ENCODE measurements at regions not wholly inside any gene's neighbourhood (a gene's known extent, or its start where the extent isn't known, plus 50 kb on each side); places are given as distances from the start of the nearest gene placed in this dataset.
"Not testable (repeated sequence)": the region's sequence is repeated elsewhere in the genome, so short reads cannot be mapped to it uniquely, and the experiment has no call there.

DNA sequence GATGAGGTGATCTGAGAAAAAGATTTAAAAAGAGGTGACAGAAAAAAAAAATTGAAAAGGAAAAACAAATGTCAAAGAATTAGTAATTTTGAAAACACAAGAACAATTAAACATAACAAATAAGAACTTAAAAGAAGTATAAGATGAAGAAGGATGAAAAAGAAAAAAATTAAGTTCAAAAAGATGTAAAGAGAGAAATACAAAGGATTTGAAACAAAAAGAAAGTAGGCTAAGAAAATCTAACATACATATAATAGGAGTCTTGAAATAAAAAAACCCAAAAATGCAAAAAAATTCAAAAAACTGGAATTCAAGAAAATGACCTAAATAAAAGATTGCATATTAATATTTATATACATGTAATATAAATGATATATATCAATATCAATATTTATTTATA lies 949.2 kb downstream of the MCTP2 start:
- no peak for DNase-seq (ENCODE audit: low read depth)

DNA sequence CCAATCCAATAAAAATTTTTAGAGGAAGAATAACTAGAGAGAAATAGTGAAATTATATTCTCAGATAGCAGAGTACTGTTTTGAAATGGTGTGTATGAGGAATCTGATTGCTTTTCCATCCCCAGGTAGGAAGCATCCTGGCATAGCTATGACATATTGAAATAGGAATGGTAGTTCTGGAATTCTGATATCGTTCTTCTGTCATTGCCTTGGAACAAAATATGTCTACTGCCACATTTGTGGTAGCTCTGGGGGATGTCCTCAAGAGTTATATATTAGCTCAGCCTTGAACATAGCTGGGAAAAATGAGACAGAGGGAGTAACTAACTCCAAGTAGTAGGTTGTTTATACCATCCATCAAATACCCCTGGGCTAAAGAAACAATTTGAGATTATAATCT lies 950.7 kb downstream of the MCTP2 start:
- no peak for DNase-seq (ENCODE audit: low read depth)

DNA sequence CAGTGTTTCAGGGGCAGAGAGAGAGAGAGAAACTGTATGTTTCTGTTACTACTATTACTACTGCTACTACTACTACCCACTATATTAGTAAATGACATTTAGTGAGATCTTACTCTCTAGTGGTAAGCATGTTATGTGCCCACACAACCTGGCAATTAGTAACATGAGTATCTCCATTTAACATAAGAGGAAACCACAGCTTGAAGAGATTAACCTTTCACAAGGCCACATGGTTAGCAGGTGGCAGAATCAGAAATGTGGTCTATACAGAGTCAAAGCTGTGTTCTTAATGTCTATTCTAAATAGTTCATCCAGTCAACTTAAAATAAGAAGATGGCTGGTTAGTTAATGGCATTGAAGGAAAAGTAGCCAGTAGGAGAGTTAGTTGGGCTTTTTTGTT lies 961.6 kb downstream of the MCTP2 start:
- no peak for DNase-seq (ENCODE audit: low read depth)

DNA sequence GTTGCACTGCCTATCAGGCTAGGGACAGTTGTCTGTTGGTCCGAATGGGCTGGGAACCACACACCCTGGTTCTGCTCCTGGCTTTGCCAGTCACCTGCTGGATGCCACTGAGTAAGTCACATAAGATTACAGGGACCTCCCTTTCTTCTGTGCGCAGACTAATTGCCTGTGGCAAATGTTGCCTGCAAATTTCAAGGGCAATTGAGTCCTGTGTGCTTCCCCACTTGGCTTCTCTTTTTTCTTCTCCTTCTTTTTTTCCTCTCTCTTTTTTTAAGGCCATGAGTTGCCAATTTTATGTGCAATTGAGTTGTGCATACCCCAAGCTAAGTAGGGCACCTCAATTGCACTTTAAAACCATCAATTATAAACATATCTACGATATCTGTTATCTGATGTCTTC lies 963.4 kb downstream of the MCTP2 start:
- no peak for DNase-seq (ENCODE audit: low read depth)

DNA sequence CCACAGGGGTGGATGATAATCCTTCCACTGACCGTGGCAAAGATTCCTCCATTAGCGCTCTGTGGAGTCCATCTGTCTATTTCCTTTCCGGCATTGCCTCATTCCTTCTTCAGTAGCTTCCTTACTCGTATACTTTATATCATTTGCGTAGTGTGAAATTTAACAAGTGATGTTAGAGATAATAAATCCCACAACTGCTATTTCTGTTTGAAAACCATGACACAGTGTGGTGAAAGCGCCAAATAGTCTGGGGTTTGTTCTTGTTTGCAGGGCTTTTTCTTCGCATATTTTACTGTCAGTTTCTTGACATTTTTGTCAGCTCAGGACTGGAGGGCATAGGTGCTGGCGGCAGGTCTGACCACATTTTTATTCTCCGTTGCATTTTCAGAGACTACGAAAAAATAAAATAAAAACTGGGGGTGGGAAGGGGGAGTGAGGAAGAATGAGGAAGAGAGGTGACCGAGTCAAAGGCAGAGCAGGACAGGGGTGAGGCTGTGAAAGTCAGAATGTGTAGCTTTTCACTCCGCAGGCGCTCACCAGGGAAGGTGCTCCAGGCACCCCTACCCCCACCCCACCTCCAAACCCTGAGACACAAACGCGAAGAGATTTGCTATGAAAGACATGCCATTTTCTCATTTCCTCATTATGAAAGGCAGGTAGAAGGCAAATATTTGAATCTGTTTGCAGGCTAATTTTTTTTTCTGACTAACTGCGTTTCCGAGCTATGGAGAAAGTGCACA lies 965.0 kb downstream of the MCTP2 start:
- DNase-seq (ENCODE audit: low read depth) = no peak

DNA sequence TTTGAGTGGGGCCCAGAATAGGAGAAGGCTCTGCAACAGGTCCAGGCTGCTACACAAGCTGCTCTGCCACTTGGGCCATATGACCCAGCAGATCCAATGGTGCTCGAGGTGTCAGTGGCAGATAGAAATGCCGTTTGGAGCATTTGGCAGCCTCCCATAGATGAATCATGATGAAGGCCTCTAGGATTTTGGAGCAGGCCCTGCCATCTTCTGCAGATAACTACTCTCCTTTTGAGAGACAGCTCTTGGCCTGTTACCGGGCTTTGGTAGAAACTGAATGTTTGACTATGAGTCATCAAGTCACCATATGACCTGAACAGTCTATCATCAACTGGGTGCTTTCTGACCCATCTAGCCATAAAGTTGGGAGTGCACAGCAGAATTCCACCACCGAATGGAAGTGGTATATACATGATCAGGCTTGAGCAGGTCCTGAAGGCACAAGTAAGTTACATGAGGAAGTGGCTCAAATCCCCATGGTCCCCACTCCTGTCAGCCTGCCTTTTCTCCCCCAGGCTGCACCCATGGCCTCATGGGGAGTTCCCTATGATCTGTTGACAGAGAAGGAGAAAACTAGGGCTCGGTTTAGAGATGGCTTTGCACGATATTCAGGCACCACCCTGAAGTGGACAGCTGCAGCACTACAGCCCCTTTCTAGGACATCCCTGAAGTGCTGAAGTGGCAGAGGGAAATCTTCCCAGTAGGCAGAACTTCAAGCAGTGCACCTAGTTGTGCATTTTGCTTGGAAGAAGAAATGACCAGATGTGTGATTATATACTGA lies 971.4 kb downstream of the MCTP2 start:
- no peak for DNase-seq (ENCODE audit: low read depth)

DNA sequence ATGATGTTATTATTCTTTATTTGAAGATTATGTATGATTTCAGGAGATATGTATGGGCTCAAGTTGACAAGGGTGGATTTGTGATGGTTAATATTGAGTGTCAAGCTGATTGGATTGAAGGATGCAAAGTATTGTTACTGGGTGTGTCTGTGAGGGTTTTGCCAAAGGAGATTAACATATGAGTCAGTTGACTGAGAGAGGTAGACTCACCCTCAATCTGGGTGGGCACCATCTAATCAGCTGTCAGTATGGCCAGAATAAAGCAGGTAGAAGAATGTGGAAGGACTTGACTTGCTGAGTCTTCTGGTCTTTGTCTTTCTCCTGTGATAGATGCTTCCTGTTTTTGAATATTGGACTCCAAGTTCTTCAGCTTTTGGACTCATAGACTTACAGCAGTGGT lies 973.7 kb downstream of the MCTP2 start:
- no peak for DNase-seq (ENCODE audit: low read depth)

DNA sequence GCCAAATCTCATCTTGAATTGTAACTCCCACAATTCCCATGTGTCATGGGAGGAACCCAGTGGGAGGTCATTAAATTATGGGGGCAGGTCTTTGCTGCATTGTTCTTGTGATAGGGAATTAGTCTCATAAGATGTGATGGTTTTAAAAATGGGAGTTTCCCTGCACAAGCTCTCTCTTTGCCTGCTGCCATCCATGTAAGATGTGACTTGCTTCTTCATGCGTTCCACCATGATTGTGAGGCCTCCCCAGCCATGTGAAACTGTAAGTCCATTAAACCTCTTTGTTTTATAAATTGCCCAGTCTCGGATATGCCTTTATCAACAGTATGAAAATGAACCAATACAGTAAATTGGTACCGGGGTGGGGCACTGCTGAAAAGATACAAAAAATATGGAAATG lies 974.5 kb downstream of the MCTP2 start:
- DNase-seq (ENCODE audit: low read depth) = not testable (repeated sequence)

DNA sequence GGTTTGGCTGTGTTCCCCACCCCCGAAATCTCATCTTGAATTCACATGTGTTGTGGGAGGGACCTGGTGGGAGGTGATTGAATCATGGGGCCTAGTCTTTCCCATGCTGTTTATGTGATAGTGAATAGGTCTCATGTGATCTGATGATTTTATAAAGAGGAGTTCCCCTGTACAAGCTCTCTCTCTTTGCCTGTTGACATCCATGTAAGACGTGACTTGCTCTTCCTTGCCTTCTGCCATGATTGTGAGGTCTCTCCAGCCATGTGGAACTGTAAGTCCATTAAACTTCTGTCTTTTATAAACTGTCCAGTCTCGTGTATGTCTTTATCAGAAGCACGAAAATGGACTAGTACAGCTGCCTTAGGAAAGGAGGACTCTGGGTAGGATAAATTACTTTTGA lies 976.7 kb downstream of the MCTP2 start:
- no peak for DNase-seq (ENCODE audit: low read depth)

DNA sequence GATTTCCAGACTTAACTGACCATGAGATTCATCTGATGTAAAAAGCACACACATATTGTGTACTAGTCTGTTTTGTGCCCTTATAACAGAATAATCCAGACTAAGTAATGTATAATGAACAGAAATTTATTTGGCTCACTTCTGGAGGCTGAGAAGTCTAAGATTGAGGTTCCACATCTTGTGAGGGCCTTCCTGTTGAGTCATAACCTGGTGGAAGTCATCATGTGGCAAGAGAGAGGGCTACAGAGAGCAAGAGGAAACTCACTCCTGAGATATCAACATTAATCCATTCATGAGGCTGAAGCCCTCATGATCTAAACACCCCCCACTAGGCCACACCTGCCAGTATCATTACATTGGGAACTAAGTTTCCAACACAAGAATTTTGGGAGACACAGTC lies 977.6 kb downstream of the MCTP2 start:
- DNase-seq (ENCODE audit: low read depth) = no peak

DNA sequence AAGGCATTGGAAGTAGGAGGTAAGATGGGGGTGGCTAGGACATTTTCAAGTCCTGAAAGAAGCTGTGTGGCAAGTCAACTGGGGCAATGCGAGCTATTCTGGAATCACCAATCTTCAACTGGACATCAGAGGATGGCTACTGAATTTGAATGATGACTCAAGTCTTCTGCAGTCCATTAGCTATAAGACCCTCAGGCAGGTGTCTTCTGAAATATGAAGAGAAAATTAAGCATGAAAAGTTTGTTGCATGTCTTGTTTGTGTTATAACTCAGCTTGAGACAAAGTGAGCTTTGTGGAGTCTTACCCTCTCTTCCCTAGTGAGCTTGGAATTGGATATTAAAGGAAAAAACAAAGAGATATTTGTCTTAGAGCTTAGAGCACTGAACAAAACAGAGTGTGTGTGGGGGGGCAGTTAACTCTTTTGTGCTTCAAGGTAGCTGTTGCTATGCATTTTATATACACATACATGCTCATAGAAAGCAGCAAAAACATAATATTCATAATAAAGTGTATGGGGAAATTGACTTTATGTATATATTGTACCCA lies 979.1 kb downstream of the MCTP2 start:
- no peak for DNase-seq (ENCODE audit: low read depth)

DNA sequence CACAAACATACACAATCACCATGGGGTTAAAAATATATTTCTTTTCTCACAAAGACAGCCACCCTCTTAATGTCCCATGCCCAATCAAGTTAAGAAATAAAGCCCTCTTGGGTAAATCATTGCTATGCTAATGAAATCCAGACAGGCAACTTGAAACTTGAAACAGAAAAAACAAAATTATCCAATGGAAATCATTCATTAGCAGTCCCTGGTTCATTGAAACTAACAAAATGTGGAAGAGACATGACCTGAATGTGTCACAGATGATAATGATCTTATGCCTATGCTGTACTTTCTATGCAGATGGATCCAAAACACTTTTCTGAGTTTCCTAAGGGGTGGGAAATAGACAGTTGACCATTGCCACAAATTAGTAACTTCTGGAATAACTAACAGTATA lies 983.7 kb downstream of the MCTP2 start:
- no peak for DNase-seq (ENCODE audit: low read depth)

DNA sequence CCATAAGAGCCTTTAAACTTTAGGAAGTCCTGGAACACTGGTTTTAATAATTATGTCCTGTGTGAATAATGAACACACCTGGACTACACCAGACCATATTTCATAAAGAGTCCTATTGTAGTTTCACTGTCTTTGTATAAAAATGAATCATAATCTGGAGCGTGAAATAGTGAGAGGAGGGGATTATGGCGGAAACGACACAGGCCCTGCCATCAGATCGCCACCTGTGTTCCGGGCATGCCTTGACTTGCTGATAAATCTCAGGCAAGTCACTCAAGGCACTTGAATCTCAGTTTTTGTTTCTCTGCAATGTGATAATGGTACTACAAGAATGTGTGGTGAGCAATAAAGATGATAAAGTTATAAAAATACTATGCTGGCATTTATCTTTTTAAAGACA lies 995.5 kb downstream of the MCTP2 start:
- DNase-seq (ENCODE audit: low read depth) = no peak

DNA sequence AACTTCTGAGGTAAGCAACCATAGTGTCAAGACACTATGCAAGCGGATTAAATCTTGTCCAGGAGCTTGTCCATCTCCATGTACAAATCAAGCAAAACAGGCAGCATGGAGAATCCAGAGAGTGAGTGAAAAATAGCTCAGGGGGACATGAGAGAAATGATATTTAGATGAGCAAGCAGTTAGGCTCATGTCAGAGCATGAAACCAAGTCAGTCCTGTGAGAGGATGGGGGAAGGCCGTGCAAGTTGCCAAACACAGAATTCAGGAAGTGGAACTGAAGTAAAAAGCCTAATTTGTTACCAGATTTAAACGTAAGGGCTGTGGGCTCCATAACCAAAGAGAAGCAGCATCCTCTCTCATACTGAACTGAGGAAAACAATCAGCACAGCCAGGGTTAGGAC lies 995.9 kb downstream of the MCTP2 start:
- DNase-seq (ENCODE audit: low read depth) = no peak

DNA sequence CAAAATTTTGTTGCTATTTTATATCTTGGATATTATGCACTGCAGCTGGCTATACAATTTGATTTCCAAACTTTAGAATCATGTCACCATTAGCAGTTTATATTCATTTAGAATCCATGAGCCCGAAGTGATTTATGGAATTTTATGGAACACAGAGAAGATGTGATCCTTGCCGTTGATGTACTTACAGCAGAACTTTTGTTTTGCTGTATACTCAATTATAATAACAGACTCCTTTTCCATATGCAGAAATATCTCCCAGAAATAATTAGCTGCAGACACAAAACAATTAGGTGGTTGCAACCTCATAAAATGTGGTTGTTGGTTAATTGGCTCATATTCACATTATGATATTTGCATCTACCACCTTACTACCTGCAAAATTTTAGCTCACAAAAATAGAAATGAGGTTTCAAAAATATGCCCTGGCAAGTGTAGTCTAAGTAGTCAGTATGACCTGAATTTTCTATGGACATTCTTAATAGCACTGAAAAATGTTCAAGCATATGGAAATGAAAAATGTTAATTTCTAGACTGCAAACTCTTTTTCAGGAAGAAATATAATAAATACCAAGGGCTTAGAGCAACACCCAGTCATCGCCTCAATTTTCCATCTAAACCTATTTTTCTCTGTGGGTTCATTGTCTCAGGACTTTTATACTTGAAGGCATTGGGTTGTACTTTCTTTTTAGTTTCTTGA lies 997.6 kb downstream of the MCTP2 start:
- no peak for DNase-seq (ENCODE audit: low read depth)

DNA sequence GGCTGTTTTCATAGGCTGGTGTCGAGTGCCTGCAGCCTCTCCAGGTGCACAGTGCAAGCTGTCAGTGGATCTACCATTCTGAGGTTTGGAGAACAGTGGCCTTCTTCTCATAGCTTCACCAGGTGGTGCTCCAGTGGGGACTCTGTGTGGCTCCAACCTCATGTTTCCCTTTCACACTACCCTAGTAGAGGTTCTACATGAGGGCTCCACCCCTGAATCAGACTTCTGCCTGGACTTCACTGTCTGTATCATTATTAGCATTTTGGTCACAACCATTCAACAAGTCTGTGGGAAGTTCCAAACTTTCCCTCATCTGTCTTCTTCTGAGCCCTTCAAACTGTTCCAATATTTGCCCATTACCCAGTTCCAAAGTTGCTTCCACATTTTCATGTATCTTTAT lies 1003.7 kb downstream of the MCTP2 start:
- no peak for DNase-seq (ENCODE audit: low read depth)

DNA sequence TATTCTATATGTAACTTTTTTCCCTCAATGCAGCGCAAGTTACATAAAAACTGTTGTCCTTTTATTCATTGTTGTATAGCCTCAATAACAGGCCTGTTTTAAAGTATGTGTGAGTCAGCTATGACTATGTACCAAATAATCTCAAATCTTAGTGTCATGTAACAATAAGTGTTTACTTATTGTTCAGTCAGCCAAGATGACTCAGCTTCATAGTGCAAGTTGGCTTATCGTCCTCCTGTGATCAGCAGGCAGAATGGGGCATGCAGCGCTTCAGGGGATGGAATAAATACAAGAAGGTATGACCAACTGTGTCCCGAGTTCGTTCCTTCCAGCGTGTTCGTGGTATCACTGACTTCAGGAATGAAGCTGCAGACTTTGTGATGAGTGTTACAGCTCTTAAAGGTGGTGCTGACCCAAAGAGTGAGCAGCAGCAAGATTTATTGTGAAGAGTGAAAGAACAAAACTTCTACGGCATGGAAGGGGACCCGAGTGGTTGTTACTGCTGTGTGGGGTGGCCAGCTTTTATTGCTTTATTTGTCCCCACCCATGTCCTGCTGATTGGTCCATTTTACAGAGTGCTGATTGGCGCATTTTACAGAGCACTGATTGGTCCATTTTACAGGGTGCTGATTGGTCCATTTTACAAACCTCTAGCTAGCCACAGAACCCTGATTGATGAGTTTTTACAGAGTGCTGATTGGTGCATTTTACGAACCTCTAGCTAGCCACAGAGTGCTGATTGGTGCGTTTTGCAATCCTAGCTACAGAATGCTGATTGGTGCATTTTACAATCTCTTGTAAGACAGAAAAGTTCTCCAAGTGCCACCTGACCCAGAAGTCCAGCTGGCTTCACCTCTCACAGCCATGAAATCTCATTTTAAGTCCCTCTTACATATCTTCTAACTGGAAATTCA lies 1016.0 kb downstream of the MCTP2 start:
- DNase-seq (ENCODE audit: low read depth) = no peak

DNA sequence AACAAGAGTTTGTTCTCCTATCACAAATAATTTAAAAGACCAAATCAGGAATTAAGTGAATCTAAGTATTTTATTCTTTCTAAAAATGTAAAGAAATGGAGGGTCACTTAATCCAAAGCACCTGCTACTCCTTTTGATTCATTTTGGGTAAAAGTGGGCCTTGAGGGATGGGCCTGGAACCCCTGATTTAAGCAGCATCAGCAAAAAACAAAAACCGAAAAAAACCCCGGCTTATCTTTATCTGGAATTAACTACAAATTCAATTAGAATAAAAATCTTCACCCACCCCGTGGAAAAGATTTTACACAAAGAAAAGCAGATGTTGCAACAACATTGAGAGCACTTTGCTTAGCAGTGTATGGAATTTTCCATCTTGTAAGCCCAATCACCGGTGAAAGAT lies 1018.2 kb downstream of the MCTP2 start:
- no peak for DNase-seq (ENCODE audit: low read depth)

DNA sequence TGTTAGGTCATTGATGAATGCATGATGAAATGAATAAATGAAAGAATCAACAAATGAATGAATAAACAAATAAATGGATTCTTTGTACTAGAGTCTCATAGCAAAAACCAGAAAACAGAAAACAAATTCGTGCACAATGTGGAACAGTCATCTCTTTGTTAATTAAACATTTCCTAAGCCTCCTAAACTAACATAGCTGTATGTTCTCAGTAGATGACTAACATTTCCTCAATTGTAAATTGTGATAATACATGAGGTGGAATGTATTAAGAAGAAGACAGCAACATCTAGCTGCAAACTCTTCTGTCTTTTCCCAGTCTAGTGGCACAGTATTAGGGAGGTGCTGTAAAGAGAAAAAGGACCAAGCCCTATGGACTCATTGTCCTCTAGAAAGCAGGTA lies 1021.0 kb downstream of the MCTP2 start:
- DNase-seq (ENCODE audit: low read depth) = no peak

DNA sequence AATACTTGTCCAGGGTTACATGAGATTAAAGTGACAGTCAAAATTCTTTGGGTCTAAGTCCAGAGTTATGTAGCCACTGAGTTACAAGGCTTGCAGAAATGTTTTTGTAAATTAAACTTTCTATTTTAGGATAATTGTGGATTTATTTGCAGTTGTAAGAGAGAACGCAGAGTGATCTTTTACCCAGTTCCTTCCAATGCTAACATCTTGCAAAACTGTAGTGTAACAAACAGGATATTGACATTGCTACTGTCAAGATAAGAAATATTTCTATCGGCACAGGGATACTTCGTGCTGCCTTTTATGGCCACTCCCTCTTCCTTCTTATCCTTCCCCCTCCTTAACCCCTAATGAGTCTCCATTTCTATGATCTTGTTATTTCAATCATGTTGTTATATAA lies 1022.9 kb downstream of the MCTP2 start:
- DNase-seq (ENCODE audit: low read depth) = no peak

DNA sequence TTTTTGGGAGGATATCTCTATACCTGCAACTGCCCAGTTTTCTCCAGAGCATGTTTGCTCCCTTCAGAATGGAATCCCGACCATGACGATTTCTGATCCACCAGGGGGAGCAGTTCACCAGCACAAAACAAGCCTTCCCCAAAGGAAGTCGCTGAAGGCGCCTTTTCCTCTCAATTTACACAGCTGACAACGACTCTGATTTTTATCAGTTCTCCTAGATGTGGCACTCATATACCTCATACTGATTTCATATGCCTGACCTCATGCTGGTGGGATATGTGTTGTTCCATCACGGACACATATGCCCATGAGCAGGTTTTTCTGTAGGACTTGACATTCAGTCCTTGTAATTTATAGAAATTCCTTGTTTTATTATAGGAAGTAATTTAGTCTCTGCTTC lies 1028.2 kb downstream of the MCTP2 start:
- DNase-seq (ENCODE audit: low read depth) = no peak

DNA sequence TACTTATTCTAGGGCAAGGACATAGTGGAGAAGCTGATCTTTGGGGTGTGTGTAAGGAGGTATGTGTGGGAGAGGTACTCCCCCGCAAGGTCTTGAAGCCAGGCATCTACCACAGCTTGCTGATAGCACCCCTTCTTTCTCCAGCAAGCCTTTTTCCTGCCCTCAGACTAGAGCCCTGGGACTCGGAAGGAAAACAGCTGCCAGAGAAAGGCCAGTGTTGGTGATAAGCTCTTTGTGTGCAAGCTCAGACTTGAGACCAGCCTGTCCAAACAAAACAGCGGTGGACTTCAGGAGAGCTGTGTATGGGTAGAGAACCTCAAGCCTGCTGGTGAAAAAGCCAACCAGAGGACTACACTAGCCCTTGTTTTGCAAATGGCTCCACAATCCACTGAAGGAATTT lies 1028.6 kb downstream of the MCTP2 start:
- no peak for DNase-seq (ENCODE audit: low read depth)

All from T-helper 22 cell (primary cell).